ENCODE measurements at regions not wholly inside any gene's neighbourhood (a gene's known extent, or its start where the extent isn't known, plus 50 kb on each side); places are given as distances from the start of the nearest gene placed in this dataset.
A peak's percentile ranks its signal among the peaks of the same experiment; 100 is the strongest.
"Not testable (repeated sequence)": the region's sequence is repeated elsewhere in the genome, so short reads cannot be mapped to it uniquely, and the experiment has no call there.

DNA sequence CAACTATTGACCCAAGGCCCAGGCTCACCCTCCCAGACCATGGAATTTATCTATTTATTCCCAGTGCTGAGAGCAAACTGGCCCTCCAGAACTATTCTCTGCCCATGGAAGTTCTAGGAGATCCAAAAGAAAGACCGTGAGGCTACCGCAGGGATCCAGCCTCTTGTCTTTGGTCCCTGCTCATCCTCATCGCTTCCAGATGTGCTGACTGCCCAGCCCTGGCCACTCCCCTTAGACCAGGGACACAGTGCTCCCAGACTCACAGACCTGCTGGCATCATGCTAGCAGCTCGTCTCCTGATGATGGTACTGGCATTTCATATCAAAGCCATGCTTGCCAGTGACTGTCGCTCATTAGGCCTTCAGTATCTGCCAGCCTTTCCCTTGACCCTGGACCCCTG is 405.7 kb upstream of the PPP2R3A start:
- no peak for DNase-seq

DNA sequence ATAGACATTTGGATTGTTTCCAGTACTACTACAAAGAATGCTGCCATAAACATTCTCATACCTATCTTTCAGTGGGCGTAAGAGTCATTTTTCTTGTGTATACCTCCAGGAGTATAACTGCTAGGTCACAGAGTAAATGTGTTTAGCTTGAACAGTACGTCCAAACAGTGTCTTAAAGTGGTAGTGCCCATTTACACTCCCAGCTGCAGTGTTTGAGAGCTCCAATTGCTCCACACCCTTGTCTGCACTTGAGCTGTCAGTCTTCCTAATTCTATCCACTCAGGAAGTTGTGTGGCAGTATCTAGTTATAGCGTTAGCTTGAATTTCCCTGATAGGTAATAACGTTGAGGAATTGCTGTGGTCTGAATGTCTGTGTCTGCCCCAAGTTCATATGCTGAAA is 404.7 kb upstream of the PPP2R3A start:
- DNase-seq: no peak

DNA sequence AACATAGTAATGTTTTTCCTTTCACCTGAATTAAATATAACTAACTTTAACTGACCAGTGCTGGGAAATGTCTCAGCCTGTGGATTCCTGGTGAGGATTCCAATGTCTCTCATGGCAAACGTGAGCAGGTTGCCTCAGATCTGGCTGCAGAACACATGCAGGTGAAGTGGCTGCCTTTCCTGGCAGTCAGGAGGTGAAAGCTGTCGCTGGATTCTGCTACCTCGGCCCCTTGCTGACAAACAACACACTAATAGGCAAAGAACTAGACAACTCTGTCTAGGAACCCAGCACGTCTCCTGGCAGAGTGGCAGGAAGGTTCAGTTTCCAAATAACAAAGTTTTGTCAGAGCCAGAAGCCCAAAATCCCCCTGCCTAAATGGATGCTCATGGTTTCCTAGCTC is 400.8 kb upstream of the PPP2R3A start:
- DNase-seq: no peak

DNA sequence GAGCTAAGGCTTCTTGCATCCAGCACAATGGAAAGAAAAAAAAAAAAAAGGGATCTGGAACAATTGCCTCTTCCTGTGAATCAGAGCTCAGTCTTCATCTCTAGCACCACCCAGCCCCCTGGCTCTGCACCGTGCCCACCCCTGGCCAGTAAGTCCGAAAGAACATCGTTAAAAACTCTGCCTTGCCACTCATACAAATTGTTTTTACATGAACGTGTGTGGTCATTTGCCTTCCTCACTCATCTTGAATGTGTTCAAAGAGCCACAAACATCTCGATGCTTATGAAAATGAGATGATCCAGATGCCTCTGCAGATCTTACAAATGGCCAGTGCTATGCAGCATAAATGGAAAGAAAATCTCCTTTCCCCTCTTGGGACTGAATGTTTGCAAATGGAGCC is 400.0 kb upstream of the PPP2R3A start:
- peak; percentile 51 for DNase-seq

DNA sequence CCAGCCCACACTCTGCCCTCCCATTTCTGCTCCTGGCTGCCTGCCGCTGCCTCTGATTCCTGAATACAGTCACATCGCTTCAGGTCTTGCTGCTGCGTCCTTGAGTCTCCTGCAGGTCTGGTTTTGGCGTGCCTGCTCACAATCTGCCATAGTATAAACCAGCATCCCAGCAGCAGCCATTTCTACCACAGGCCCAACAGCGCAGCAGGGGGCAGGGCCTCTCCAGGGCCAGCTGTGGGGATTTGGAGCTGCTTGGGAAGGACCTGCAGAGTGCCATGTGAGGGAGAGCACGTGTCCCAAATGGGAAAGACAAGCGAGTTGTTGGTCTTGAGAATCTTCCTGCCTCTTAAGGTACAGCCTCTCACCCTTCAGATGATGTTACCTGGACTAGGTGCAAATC is 398.3 kb upstream of the PPP2R3A start:
- no peak for DNase-seq

DNA sequence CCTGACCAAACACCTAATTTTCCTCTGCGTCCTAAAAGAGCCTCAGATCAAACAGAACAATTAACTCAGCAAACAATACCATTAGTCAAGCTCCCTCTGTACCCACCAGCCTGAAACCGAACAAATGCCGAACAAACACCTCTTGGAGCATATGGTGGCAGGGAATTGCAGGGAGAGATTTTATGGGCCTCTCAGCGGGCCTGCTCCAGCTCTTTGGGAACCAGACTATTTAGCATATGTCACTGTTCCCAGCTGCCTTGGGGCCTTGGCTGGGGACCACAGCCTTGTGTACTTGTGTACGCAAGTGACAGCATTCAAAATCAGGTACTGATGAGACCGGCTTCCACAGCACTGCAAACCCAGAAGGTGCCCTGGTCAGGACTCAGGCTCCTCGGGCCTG is 388.8 kb upstream of the PPP2R3A start:
- DNase-seq: no peak

DNA sequence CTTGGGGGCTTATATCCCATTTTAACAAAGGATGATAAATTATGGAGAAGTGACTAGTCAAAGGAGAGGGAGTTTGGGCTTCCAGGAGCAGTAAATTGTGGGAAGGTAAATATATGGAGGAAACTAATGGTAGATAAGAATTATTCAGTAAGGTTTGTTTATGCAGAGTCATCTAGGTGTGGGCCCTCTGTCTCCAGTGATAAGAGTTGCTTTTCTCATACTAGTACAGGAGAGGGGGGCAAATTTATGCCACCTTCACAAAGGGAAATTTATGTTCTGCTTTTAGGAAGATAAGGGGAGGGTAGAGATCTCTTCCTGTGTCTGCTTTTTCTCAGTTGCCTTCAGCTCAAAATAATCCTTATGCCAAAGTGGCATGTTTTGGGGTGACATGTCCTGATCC is 383.7 kb upstream of the PPP2R3A start:
- no peak for DNase-seq

DNA sequence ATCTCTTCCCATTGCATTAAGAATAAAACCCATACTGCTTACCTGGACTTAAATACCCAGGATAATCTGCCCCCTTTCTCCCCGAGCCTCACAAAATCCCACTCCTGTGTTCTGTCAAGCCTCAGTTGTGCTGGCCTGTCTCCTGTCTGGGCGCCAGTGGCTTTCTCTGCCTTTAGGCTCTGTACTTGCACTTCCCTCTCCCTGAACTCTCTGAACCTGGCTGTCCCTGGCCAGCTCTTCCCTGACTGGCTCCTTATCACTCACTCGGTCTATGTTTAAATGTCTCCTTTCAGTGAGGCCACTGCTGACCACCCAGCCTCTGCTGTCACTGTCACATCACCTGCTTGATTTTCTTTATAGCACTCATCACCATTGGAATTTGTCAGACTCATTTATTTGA is 382.7 kb upstream of the PPP2R3A start:
- DNase-seq: no peak

DNA sequence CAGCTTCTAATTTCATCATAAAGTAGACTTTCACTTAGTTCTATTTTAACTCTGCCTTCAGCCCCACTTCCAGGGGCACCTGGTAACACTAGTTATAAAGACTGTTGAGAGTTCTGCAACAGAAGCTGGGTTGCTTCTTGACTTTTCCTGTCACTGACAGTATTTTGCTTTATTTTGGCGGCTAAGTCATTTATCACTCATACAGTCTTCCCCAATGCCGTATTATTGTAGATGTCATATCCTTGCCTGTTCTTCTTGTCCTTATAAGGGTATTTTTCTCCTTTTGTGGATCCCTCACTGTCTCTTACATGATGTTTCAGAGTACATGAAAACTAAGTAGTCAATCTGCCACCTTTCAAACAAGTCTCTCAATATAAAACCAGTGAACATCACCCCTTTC is 369.0 kb upstream of the PPP2R3A start:
- DNase-seq: no peak

DNA sequence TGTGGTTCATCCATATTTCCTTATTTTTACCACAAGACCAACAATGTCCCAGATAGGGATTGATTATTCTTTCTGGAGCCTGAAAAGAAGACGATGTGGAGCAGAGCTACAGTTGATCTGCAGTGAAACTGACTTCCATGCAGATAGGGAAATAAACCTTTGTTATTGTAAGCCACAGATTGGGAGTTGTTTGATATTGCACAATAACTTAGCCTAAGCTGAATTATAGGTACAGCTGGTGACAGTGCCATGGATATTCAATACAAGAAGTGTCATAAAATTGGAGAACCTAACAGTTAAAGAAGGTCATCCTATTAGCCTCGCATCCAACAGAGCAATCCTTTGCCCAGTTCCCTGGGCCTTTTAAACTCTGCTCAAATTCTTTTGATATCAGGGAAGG is 367.7 kb upstream of the PPP2R3A start:
- no peak for DNase-seq

DNA sequence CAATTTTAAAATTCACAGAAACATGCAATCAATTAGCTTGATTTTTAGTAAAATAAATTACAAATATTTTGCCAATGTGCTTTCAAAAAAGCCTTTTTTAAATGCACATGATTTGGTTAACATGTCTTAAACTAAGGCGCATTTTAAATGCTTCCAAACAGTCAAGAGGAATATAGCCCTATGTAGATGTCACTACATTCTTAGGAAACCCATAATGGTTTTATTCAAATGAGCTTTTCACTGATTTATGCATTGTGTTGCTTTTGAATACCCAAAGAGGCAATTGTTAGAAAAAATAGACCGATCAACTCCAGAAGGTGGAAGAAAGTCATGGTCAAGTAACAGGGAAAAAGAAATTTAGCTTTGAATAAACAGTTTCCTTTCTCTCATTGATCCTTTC is 366.9 kb upstream of the PPP2R3A start:
- DNase-seq: no peak

DNA sequence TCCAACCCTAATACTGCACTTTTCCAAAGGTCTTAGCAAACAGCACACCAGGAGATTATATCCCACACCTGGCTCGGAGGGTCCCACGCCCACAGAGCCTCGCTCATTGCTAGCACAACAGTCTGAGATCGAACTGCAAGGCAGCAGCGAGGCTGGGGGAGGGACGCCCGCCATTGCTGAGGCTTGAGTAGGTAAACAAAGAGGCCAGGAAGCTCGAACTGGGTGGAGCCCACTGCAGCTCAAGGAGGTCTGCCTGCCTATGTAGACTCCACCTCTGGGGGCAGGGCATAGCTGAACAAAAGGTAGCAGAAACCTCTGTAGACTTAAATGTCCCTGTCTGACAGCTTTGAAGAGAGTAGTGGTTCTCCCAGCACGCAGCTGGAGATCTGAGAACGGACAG is 361.0 kb upstream of the PPP2R3A start:
- DNase-seq: not testable (repeated sequence)

DNA sequence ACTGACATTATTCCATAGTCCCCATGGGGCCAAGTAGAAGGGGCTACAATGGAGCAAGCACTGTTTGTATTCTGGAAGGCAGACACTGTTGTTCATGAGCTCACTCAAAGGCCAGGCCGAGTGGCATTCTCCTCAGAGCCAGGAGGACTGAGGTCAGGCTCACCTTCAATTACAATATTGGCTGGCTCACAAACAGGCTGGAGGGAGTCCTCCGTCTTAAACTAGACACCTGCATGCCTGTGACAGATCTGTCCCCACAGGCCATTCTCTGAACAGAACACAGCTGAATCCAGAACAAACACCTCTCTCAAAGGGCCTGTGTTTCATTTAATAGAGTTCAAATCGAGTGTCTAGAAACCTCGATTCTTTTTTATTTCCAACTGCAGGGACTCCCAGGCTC is 347.4 kb upstream of the PPP2R3A start:
- no peak for DNase-seq

DNA sequence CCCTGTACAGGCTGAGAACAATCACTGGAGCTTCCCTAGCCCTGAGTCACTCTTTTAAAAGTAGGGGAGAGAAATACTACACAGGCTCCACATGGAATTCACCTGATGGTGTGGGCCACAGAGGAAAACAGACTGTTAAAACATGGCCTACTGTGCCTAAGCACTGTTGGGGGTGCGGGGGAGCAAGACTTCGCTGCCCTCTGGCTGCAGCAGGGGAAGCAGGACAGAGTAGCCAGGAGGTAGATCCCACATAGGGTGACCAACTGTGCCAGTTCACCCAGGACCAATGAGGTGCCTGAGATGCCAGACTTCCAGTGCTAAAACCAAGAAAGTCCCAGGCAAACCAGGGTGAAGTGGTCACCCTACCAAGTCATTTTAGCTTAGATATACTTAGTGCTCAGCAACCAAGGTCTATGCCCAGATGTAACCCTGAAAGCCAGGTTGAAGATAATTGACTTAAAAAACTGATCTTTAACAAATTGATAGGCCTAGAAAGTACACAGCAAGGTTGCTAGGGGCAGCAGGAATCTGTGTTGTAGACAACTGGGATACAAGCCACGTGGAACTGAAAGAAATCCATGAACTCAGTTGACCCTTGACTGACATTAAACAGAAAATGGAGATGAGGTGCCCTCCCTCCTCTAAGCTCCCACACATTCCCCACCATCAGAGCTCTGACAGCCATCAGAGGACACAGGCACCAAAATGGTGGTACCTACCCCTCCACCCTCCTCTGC is 344.2 kb upstream of the PPP2R3A start:
- no peak for DNase-seq

DNA sequence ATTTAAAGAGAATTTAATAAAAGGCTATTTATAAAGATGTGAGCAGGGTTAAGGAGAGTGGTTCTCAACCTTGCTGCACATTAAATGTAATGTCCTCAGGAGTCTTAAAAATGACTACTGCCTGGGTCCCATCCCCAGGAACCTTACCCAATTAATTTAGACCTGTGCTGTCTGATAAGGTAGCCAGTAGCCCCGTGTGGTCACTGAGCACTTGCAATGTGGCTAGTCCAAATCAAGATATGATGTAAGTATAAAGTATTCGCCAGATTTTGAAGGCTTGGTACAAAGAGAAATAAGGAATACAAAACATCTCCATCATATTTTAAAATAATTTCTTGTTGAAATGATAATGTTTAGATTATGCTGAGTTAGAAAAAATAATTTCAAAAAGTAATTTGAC is 343.3 kb upstream of the PPP2R3A start:
- DNase-seq: no peak

DNA sequence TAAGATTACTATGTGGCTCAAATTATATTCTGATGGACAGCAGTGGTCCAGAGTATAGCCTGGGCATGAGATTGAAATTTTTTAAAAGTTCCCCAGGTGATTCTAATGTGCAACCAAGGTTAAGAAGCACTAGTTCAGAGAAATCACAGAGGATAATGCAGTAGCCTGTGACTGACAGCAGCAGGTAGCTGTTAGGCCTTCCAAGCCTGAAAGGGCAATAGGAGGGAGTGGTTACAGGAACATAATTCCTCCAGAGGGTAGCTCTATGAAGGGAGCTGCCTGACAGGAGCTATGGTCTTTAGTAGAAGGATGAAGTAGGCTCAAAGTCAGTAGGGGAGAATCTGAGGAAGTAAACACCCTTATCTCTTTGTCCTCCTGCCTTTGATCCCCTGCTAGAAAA is 342.9 kb upstream of the PPP2R3A start:
- no peak for DNase-seq

DNA sequence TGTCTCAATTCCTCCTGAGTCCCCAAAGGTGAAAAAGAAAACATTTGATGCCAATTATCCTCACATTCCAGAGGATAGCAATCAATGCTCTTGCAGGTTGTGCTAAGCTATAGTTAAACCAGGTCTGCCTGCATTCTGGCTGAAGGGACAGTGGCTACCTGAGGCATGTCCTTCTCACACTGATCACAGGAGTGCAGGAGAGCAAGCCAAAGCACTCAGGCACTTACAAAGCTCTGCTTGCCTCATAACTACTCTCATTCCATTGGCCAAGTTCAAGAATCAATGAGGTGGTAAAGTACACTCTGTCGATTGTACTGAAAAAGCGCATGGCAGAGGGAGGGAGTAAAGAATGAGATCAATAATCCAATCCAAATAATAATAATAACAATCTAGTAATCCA is 342.0 kb upstream of the PPP2R3A start:
- DNase-seq: no peak

DNA sequence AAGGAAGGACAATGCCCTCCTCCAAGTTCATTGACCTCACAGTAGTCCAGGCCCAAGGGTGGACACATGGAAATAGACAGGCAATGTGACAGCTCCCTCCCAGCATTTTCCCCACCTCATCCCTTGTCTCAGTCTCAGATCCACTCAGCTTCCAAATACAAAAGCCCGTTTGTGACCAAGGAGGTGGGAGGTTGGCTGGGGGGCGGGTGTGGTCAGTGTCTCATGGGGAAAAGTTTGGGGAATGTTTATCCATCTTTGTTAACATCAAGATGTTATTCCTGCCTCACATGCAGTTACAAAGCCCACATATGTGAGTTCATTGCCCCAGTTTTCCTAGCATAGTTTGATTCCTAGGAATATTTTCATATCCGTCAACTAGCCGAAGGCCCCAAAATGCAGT is 338.5 kb upstream of the PPP2R3A start:
- DNase-seq: no peak

DNA sequence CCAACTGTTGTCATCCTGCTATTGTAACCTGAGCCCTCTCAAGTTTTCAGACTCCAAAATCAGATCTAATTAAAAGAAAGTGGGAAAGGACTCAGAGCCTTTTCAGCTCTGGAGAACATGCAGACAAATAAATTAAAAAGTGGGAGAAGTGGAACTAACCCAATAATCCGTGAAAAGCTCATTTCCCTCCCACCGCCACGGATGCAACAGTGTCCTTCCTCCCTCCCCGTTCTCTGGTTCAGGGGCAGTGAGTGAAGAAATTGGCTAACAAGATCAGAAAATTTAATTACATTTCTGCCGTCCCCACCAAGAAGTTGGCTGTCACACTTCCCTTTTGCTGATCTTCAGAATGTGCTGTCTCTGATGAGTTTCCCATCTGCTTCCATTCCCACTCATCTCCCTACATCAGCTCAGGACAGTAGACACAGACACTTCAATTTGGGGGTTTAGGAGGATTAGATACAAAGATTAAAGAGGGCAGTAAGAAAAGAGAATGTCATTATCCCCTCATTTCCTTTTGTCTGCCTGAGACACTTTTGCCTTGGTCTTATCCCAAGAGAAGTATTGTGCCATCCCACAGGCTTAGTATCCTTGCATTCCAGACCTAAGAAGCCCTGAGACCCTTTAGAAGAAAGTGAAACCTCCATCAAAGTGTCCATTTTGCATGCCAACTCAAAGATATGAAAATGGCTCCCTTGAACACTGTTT is 335.7 kb upstream of the PPP2R3A start:
- no peak for DNase-seq

DNA sequence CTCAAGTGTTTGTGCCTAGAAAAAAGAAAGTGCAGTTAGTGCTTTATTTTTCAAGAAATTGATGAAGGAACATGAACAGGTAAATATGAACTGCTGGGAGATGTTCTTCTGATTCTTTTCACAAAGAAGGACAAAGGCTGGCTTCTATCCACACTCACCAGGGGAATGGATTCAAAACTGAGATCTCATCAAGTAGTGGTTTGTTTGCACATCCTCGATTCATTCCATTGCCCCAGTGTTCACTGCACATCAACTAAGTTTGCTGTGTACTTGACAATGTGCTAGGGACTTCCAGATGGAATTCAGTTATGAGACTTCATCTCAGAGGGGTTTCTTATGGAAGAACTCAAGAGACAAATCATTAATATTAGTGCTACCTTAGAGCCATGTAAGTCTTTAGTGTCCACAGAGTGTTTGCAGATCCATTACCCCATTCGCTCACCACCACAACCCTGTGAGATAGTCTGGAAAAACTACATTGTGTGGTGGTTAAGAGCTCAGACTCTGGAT is 332.9 kb upstream of the PPP2R3A start:
- no peak for DNase-seq

DNA sequence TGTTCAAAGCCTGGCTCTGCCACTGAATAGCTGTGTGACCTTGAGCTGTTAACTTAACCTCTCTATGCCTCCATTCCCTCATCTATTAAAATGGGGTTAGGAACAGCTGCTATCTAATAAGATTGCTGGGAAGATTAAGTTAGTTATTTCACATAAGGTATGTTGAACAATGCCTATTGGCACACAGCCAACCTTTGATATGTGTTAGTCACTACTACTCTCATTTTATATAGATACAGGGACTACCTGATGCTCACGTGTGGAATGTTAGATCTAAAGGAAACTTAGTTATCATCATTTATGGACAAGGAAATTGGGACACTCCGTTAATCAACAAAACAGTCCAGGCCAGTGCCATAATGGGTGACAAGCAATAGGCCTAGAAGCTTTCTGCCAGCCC is 332.4 kb upstream of the PPP2R3A start:
- DNase-seq: no peak

DNA sequence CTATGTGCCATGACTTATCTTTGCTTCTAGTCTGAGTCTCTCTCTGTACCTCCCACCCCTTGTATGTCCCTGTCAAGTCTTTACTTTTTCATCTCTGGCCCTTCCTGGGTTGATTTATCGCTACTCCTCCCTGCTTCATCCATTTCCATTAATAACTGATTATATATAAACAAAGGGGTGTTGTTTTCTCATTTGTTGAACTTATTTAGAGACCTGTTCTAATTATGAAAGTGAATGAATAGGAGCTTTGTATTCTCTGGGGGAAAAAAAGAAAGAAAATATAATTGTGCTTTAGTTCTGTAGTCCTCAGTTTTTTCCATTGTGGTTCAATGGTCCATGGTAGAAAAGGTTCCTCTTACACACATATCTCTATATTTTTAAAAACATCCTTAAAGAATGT is 328.9 kb upstream of the PPP2R3A start:
- DNase-seq: no peak

DNA sequence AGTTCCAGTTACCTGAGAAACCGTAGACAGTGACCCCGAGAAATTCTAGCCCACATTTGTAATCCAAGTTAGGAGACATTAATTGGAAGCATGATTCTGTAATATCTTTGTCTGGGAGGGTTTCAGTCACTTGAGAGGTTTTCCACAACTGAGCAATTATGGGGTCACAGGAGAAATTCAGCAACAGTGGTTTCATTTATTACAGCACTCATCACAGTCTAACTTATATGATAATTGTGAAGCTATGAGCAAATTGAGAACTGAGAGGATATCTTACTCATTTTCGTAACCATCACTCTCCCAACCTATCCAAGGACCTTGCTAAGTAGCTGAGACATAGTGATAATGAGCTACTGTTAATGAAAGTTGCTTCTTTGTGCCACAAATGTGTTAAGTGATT is 328.5 kb upstream of the PPP2R3A start:
- DNase-seq: no peak

DNA sequence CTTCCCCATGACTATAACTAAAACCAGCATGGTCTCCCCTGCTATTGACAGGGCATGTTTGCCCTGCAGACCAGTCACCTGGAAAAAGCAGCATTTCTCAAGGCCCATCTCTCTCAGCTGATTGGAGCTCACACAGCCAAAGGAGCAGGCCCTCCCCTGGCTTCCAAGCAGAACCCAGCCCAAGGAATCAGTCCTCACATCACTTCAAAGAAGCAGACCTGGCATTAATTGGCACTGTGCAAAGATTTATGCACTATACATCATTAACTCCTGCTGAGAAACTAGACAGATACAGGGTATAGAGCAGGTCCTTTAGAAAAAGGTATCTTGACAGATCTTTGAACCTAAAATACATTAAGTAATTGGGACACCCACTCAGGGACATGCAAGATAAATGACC is 323.8 kb upstream of the PPP2R3A start:
- no peak for DNase-seq

DNA sequence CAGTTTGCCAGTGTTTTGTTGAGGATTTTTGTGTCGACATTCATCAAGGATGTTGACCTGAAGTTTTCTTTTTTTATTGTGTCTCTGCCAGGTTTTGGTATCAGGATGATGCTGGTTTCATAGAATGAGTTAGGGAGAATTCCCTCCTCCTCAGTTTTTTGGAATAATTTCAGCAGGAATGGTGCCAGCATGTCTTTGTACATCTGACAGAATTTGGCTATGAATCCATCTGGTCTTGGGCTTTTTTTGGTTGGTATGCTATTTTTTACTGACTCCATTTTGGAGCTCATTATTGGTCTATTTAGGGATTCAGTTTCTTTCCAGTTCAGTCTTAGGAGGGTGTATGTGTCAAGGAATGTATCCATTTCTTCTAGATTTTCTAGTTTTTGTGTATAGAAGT is 320.0 kb upstream of the PPP2R3A start:
- DNase-seq: no peak

Measured in fibroblast of upper back skin (primary cell).